IPS-NIHi7 (cell line): ENCODE measurements at regions not wholly inside any gene's neighbourhood (a gene's known extent, or its start where the extent isn't known, plus 50 kb on each side); places are given as distances from the start of the nearest gene placed in this dataset.
"Not testable (repeated sequence)": the region's sequence is repeated elsewhere in the genome, so short reads cannot be mapped to it uniquely, and the experiment has no call there.

Experiments
- DNase-seq: peaks from one replicate; pipeline ENCODE4 v3.0.0; 2012; ENCODE audit warnings: mixed read lengths; ENCODE audit errors: extremely low spot score

- no peak for DNase-seq
Measured at GRCh38 chr5:5751987-5752386, 329.5 kb downstream of the ICE1 start.

- no peak for DNase-seq
Measured at GRCh38 chr5:5751498-5751897, 329.0 kb downstream of the ICE1 start.

DNA sequence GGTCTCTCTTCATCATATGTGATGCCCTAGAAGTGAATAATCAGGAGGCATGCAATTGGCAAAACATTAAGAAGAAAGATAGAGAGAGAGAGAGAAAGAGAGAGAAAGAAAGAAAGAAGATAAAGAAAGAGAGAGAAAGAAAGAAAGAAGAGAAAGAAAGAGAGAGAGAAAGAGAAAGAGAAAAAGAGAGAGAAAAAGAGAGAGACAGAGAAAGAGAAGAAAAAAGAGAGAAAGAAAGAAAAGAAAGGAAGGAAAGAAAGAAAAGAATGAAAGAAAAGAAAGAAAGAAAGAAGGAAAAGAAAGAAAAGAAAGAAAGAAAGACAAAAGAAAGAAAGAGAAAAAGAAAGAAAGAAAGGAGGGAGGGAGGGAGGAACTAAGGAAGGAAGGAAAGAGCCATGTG is 318.9 kb downstream of the ICE1 start:
- no peak for DNase-seq

DNA sequence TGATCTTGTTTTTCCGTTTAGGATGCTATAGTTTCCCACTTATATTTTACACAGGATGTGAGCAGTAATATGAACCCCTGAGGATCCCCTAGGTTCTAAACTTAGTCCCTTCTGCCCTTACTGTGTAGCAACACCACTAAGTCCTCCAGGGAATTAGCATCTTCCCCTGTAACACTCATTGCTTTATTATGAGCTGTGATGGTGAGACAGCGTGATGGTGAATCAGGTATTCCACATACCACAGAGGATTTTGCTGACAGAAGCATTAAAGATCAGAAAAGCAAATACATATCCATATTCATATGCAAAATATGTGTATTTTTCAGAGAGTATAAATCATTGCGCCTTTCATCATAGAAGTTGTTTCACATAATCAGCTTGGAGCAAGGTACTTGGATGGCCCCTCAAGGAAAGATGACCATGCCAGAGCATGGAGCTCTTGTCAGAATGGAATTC is 317.0 kb downstream of the ICE1 start:
- DNase-seq = no peak

GRCh38 chr5:5738797-5739489 is 316.5 kb downstream of the ICE1 start:
- no peak for DNase-seq

DNA sequence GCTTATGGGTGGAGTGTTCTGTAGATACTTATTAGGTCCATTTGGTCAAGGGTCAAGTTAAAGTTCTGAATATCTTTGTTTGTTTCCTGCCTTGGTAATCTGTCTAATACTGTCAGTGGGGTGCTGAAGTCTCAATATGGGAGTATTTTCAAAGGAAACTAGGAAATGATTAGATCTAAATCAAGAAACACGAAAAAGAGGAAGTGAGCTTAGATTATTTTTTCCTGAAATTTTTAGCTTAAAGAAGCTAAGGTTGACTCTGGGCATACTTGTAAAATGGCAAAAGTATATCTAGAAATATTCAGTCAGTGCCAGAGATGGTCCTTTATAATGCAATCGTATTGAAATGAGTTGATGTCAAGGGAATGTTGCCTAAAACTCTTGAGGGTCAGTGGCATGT is 313.5 kb downstream of the ICE1 start:
- no peak for DNase-seq

DNA sequence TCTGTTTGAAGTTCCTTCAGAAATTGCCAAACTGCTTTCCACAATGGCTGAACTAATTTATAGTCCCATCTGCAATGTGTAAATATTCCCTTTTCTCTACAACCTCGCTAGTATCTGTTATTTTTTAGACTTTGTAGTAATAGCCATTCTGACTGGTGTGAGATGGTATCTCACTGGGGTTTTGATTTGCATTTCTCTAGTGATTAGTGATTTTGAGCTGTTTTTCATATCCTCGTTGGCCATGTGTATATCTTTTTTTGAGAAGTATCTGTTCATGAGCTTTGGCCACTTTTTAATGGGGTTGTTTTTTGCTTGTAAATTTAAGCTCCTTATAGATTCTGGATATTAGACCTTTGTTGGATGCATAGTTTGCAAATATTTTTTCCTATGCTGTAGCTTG is 310.6 kb downstream of the ICE1 start:
- not testable (repeated sequence) for DNase-seq

DNA sequence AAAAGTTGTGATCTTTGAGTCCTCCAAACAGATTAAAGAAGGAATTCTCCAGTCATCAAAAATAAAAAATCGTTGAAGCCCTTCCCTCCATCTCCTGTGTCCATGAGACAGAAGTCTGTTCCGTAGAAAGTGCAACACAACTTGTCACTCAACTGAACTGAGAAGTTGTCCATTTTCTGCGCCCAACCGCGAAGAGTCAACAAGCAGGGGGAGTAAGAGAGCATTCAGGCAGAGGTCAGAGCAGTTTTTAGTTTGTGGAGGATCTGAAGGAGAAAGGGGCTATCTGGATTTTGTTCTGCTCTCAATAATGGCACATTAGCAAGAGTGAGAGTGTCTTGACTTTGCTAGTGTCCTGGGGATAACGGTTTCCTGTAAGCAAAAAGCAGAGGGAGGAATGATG is 303.9 kb downstream of the ICE1 start:
- no peak for DNase-seq

DNA sequence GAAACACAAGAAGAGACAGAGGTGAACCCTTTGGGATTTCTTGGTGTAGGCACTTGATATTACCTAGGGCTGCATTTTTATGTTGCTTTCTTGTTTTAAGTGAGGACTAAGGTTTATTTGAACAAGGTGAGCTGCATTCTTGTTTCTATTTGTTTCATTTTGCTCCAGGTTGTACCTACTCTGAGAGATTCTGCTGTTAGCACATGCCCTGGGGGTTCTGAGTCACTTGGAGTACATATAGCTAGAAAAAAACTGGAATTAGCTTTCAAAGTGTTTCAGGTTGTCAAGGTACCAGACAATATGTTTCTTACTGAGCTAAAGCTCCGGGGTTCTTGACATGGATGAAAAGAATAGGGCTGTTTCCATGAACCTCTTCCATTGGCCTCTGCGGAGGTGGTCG is 299.4 kb downstream of the ICE1 start:
- DNase-seq = no peak

DNA sequence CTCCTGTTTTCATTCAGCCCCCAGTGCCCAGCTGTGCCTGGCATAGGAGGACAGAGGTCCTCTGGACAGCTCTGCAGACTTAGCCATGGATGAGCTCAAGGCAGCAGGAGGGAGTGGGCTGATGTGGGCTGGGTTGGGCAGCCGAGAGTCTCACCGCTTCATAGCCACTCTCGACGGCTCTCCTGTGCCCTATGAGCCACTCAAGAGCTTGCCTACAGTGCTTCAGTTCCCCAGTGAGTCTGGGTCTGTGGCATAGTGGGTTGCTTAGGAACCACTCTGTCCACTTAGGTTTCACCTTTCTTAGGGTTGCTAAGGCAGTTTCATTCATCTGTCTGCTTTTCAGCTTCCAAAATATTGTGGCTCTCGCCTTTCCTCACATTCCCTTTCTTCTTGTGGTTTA is 296.8 kb downstream of the ICE1 start:
- DNase-seq = no peak

- no peak for DNase-seq
Measured at GRCh38 chr5:5716665-5717064, 294.2 kb downstream of the ICE1 start.

DNA sequence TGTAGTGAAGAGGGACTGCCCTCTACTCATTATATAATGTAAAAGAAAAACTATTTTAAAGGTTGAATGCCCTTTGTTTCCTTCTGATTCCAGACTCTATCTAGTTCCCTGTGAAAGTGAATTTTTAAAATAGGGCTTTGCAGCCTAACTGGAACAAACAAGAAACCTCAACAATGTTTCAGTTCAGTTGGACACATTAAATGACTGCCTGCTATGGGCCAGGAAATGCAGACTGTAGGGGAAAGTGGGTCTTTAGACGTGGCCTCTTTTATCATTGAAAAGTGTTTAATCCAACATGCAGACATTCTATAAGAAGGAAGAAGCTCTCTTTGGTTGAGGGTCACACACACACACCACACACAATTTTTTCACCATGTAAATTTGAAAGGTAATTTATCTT is 289.1 kb downstream of the ICE1 start:
- no peak for DNase-seq

- no peak for DNase-seq
Measured at GRCh38 chr5:5711112-5711511, 288.6 kb downstream of the ICE1 start.

DNA sequence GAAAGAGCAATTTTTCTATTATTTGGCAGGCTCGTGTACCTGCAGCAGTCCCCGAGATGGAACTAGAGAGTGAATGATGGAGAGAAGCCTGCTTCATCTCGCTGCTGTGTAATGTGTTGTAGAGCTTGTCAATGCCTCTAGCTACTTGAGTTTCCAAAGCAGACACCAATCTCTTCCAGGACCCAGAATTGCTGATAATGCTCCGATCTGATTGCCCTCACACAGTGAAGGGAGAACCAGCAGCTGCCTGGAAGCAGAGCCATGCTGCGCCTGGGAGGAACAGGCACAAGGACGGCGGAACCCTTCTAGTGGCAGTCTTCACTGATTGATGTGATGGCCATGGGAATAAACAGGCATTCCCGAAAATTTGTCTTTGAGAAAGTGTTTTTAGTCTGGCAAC is 288.0 kb downstream of the ICE1 start:
- DNase-seq = no peak

GRCh38 chr5:5708367-5708919 is 286.0 kb downstream of the ICE1 start:
- DNase-seq = no peak

- no peak for DNase-seq
Measured at GRCh38 chr5:5705010-5705409, 282.5 kb downstream of the ICE1 start.

- no peak for DNase-seq
Measured at GRCh38 chr5:5704352-5704751, 281.9 kb downstream of the ICE1 start.

DNA sequence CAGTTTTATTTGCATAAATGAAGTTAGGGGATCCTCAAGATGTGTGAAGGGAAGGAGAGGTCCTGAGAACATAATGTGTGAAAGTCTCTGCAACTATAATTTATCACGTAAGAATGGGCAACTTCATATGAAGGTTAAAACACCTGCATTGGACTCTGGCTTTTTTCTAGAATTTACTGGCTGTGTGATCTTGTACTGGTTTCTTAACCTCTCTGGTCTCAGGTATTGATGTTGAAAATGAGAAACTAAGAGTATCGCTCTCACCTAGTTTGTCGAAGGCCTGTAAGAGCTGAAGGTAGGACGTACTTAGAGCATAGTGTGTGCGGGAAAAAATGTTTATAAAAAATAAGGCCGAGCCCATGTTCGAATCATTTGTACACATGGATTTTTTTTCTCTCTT is 280.5 kb downstream of the ICE1 start:
- no peak for DNase-seq

DNA sequence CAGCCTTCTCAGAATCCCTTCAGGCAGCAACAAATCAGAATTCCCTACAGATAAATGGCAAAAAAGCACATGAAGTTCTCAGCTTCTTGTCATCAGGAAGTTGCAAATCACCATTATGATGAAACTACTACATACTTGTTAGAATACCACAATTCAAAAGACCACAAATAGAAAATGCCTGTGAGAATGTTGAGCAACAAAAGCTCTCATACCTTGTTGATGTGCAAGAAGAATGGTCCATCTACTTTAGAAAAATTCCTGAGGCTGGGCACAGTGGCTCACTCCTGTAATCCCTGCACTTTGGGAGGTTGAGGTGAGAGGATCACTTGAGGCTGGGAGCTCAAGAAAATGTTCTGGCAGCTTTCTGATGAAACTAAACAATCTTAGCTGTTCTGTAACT is 278.1 kb downstream of the ICE1 start:
- no peak for DNase-seq

- peak; percentile 39 for DNase-seq
Measured at GRCh38 chr5:5699062-5699461, 276.6 kb downstream of the ICE1 start.

DNA sequence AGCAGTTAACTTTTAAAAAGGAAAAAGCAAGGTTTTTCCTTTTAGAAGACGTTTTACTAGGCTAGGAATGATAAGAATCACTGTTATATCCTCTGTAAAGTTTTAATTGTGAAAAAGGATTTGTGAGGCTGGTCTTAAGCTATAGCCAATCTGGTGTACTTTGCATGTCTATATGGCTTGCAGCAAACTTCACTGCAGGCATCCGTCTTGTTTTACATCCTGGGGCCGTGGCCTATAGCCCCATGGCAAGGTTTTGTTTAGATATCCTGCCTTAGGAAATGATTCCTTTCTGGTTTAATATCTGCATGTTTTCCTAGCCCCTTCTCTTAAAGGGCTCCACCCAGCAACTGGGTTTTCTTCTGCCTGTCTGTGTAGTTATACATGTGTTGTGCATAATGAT is 272.8 kb downstream of the ICE1 start:
- DNase-seq = no peak

GRCh38 chr5:5688925-5689310 is 266.4 kb downstream of the ICE1 start:
- DNase-seq = no peak

- DNase-seq = no peak
Measured at GRCh38 chr5:5688194-5688924, 265.9 kb downstream of the ICE1 start.
